COR-L47 (cell line): ENCODE measurements at regions not wholly inside any gene's neighbourhood (a gene's known extent, or its start where the extent isn't known, plus 50 kb on each side); places are given as distances from the start of the nearest gene placed in this dataset.
A peak's percentile ranks its signal among the peaks of the same experiment; 100 is the strongest.
"Not testable (repeated sequence)": the region's sequence is repeated elsewhere in the genome, so short reads cannot be mapped to it uniquely, and the experiment has no call there.

Experiments used
- DNase-seq: peaks from one replicate; lab custom pipeline; 2025; lab: John Stamatoyannopoulos, UW

DNA sequence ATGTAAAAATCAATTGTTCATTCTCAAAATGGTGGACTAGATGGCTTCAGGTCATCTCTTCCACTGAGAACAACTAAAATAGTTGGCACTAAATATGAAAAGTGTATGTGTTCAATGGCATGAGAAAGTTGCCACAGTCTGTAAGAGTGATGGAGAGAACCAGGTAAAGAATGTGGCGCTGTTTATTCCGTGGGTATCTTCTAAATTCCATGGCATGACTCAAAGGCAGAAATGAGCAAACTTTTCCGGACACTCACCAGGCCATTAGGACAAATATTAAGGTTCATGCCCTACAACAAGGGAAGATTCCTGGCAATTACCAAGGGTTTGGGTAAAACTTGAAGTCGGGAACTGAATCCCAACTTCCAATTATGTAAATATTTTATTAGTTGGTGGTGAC is 825.4 kb upstream of the CDH6 start:
- DNase-seq: no peak

- DNase-seq: not testable (repeated sequence)
Measured at GRCh38 chr5:30365031-30365430, 828.5 kb upstream of the CDH6 start.

- no peak for DNase-seq
Measured at GRCh38 chr5:30357371-30357770, 836.1 kb upstream of the CDH6 start.

DNA sequence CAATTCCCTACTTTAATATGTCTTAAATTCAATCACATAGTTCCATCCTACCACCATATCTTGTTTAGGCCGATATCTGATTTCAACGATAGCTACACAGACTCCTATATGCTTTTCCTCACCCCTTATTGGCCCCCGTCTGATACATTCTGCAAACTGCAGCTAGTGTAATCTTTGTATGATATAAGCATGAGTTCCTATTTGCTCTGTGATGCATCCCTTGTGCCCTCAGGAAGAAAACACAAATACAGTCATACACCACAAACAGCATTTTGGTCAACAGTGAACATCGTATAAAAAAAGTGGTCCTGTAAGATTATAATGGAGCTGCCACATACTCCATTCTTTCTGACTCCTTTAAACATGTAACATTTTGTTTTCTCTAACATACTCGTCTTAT is 837.8 kb upstream of the CDH6 start:
- no peak for DNase-seq

DNA sequence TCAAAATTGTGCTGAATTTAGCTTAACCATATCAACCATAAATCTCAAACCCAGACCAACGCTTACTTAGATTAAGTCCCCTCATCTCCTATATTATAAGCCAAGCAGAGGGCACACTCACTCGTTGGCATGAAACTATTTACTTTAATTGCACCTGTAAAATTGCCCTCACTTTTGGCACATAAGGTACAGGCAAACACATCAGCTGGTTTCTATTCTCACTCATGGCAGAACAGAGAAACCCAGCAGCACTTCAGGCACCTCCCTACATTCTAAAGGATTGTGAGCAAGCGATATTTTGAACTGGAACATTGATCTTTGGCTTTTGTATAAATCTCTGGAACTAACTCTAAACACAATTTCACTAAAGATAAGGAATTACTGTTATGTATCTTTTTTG is 845.6 kb upstream of the CDH6 start:
- DNase-seq: no peak

DNA sequence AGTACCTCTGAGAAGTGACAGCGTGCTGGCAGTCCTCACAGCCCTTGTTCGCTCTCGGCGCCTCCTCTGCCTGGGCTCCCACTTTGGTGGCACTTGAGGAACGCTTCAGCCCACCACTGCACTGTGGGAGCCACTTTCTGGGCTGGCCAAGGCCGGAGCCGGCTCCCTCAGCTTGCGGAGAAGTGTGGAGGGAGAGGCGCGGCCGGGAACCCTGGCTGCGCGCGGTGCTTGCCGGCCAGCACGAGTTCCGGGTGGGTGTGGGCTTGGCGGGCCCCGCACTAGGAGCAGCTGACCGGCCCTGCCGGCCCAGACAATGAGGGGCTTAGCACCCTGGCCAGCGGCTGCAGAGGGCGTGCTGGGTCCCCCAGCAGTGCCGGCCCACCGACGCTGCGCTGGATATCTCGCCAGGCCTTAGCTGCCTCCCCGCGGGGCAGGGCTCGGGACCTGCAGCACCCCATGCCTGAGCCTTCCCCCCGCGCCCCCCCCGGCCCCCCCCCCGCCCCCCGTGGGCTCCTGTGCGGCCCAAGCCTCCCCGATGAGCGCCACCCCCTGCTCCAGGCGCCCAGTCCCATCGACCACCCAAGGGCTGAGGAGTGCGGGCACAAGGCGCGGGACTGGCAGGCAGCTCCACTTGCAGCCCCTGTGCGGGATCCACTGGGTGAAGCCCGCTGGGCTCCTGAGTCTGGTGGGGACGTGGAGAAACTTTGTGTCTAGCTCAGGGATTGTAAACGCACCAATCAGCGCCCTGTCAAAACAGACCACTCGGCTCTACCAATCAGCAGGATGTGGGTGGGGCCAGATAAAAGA is 847.7 kb upstream of the CDH6 start:
- not testable (repeated sequence) for DNase-seq

GRCh38 chr5:30343707-30344106 is 849.8 kb upstream of the CDH6 start:
- DNase-seq: peak; percentile 71

- DNase-seq: no peak
Measured at GRCh38 chr5:30341466-30341865, 852.0 kb upstream of the CDH6 start.

DNA sequence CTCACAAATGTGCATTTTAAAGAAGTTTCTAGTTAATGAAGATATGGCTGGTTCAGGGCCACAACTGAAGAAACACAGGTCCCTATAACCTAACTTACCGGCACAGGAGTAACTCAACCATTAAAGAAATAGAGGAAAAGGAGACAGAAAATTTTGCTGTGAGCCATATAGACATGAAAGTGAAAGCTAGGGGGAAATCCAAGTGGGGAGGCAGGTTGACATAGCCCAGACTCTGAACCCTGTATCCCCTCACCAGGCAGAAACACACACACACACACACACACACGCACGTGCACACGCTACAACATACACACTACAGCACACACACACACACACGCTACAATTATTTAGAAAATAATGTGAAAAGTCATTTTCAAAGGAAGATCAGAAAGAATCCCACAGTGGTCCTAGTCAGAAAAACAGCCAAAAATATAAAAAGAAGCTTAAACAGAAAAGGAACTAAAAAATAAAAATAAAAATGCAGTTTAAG is 856.4 kb upstream of the CDH6 start:
- DNase-seq: no peak

DNA sequence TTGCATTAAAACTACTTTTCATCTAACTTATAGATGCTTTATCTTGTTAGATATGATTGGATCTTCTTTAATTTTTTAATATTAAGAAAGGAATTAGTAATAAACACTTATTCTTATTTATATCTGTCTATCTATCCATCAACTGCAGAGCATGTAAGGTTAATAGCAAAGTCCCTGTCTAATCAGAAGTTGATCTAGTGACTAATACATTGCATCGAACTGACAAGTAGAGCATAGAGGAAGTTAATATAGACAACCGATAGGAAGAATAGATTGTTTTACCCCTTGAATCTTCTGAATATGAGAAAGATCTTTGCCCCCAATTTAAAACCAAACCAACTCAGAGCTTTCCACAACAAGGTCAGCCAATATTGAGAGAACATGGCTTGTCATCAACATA is 862.0 kb upstream of the CDH6 start:
- DNase-seq: no peak

GRCh38 chr5:30325795-30326194 is 867.7 kb upstream of the CDH6 start:
- no peak for DNase-seq

DNA sequence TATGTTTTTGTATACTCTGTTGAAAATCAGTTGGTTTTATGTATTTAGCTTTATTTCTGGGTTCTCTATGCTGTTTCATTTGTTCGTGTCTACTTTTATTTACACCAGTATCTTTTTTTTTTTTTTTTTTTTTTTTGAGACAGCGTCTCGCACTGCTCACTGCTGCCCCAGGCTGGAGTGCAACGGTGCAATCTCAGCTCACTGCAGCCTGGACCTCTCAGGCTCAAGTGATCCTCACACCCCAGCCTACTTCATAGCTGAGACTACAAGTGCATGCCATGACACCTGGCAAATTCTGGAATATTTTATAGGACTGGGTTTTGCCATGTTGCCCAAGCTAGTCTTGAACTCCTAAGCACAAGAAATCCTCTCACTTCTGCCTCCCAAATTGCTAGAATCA is 869.4 kb upstream of the CDH6 start:
- DNase-seq: no peak

DNA sequence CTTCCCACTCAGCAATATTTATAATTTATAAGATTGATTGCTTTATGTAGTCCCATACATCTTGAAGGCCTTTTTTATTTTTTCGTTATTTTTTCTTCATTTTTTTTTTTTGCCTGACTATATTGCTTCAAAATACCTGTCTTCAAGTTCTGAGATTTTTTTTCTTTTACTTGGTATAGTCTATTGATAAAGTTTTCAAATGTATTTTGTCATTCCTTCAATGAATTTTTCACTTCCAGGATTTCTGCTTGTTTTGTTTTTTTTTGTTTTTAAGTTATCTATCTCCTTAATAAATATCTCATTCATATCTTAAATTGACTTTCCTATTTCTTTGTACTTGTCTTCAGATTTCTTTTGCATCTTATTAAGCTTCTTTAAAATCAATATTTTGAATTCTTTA is 905.6 kb upstream of the CDH6 start:
- no peak for DNase-seq

- DNase-seq: no peak
Measured at GRCh38 chr5:30279237-30279636, 914.2 kb upstream of the CDH6 start.

DNA sequence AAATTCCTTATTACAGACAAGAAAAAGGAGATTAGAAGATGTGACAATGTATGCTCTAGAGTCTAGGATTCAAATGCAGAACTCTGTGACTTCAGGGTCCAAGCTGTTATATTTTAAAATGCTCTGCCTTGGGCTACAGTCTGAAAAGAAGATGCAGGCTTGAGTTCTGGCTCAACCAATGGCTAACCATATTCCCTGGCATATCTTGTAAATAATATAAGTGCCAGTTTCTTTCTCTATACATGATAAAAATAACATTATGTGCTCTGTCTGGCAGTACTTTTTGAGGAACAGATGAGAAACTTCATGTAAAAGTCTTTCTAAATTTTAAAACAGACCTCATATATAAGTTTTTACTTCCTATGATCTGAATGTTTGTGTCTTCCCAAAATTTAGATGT is 926.5 kb upstream of the CDH6 start:
- no peak for DNase-seq

- DNase-seq: no peak
Measured at GRCh38 chr5:30239331-30240022, 954.0 kb upstream of the CDH6 start.

- DNase-seq: no peak
Measured at GRCh38 chr5:30237189-30237588, 956.3 kb upstream of the CDH6 start.

DNA sequence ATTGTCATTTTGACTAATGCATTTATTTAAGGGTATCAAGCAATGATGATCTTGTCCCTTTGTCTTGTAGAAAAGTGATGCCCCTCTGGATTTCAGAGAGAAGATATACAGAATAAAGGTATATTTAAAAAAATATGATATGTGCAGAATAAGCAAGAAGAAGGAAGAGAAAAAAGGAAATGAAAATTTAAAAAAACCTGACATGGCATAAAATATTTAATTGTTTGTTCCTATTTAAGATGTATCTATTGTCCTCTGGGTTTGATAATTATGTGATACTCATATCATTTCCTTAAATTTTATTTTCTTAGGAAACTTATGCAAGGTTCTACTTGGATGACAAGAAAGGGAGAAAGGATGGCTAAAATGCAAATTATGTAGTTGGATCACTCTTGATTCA is 983.7 kb upstream of the CDH6 start:
- no peak for DNase-seq

- no peak for DNase-seq
Measured at GRCh38 chr5:30197662-30198061, 995.8 kb upstream of the CDH6 start.

DNA sequence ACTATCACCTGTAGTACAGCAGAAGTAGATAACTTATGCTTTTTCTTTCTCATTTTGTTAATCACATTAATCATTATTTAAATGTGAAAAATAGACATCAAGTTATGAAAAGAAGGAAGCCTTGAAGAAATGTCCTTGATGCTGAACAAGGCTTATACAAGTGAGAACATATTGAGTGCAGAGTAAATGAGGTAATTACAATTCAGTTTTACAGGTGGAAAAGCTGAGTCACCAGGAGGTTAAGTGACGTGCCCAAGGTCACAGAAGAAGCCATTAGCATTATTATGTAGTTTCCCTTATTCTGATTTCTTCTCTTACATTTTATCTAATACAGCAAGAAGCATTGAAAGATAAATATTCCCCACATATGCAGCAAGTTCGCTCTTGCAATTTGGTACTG is 998.5 kb upstream of the CDH6 start:
- no peak for DNase-seq

DNA sequence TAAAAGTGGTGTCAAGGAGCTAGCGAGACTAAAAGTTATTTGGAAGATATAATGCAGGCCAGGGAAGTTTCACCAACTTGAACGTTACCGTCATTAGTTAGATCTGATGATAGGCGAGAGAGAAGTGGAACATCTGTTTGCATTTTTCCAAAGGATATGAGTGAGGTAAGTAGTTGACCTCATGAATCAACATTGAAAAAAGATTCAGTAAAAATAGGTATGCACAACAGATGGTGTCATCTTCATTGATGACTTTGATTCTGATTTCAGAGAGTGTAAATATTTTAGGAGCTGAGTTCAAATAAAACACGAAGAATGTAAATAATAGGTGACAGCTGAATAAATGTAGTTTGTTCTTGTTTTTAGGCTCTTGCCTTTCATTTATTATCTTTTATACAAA is 998.9 kb upstream of the CDH6 start:
- DNase-seq: no peak

- DNase-seq: no peak
Measured at GRCh38 chr5:30183795-30184194, 1009.7 kb upstream of the CDH6 start.

GRCh38 chr5:30156156-30156555 is 1037.3 kb upstream of the CDH6 start:
- DNase-seq: no peak

DNA sequence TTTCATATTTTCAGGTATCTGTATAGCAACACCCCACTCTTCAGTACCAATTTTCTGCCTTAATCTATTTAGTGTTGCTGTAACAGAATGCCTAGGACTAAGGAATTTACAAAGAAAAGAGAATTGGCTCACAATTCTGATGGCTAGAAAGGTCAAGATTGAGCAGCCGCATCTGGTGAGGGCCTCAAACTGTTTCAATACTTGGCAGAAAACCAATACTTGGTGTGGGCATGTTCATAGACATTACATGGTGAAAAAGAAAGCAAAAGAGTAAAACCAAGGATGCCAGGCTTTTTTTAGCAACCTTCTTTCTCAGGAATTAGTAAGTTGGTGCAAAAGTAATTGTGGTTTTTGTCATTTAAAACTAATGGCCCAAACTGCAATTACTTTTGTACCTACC is 1041.1 kb upstream of the CDH6 start:
- DNase-seq: no peak
